GM19099 (cell line): ENCODE measurements at regions not wholly inside any gene's neighbourhood (a gene's known extent, or its start where the extent isn't known, plus 50 kb on each side); places are given as distances from the start of the nearest gene placed in this dataset.

Experiments used
- POLR2A ChIP-seq: IDR thresholded peaks from 3 replicates; pipeline ENCODE4 v1.6.1; 2011; ENCODE audit warnings: low read depth; ENCODE audit not compliant: insufficient read length; ENCODE audit errors: extremely low read depth

DNA sequence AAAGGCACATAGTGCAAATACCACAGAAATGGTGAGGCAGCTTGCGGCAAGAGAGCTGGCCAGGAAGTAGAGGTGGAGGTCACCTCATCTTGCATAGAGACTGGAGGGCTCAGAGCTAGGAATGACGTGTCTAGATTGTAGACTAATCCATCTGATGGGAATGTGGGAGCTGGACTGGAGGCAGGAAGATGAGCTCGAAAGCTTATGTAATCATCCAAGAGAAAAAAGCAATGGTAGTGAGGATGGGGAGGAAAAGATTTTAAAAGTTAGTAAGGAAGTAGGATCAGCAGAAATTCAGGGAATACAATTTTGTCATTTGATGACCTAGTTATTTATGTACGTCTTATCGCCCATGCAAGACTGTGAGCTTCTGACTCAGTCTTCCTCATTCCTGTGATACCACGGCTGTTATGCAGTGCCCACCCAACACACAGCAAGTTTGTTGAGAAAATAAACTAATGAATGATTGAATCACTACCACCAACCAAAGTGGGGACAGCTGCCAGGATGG lies 123.9 kb downstream of the RRAGC start:
- no peak for TF ChIP-seq POLR2A

DNA sequence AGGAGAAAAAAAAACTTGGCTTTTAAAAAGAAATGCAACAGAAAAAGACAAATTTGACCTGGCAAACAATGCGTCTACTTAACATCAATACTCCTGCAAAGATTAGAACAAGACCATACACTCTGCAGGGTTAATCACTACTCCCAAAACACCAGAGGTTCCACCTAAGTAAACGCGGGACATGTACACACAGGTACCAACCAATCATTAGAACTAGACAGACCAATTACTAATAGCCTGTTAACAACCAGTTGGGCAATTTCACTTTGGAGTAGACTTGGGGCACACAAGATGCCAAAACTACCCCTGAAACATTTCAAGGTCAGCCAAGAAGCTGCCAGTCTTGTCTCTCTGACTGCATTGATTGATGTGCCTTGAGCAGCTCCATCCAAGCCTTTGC lies 125.8 kb downstream of the RRAGC start:
- no peak for TF ChIP-seq POLR2A

DNA sequence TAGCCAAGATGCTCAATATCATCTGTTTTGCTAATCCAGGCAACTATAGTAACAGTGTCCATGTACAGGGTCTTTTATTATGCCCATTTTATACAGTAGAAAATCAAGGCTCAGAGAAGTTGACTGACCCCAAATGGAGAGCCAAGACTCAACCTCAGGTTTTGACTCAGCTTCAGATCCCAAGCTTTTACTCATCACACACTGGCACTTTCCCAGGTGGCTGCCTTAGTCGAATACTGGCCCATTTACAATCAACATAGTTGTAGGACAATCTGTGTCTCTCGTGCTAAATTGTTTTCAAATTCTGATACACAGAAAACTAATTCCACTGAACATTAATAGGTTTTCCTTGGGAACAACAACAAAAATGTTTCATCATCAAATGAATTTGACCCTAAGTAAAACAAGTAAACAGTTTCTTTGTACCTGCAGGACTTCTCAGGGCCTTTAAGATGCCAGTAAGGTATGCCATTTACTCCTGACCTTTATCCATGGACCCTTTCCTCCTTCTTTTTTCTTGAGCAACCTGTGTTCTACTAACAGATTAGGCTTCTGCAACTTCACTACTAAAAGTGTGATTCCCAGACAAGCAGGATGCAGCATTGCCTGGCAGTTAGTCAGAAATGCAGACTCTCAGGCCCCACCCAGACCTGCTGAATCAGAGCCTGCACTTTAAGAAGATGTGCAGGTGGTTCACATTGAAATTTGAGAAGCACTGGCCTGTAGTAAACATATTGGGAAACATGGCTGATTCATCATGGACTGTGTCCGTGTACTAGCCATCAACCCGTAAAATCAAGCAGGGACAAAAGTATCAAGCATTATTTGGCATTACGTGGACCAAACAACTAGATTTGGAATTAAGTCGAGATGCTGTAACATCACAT lies 128.8 kb downstream of the RRAGC start:
- TF ChIP-seq POLR2A = no peak

DNA sequence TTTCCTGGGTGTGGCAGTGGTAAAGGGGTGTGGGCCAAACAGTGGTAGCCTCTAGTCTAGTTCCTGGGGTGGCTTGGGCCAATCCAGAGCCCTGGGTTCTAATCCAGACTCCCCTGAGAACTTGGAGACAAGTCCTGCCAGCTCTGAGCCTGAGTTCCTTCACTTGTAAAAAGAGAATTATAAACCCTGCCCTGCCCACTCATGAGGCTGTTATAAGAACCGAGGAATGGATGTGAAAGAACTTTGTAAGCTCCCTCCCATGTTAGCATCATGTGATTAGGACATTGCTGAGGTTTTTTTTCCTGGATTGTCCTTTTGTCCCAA lies 131.0 kb downstream of the RRAGC start:
- no peak for TF ChIP-seq POLR2A

DNA sequence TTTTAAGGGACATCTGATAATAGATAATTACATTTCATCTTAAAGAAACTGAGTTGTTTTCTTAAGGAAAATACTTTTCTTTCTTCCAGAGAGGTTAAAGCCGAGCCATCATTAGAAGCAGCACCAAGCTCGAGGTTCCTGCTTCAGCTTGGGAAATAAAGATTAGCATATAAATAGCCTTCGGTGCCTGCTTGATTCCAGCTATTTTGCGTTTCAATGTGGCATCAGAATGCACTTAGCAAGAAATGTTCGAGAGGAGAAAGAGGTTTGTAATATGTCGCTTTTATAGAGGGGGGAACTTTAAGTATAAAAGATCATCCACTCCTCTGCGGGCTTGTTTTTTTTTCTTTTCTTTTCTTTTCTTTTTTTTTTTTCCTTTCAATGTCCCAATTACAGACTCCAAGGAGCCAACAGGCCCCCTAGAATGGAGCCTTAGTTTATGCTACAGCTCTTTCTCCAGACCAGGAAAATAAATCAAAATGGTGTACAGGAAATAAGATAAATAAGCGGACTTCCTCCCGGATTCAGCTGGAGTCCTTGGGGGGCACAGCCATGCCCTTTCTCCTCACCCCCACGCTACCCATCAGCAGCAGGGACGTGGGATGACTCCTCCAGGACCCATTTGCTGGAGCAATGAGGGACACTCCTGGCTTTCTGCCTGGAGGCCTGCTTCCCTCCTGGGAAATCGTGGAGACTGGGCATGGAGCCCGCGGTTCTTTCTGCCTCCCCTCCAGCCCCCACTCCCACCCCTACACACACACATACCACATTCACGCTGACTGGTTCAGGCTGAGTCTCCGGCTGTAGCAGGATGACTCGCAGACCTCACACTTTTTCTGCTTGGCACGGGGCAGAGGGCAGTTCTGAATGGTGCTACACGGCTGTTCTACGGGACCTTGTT lies 131.6 kb downstream of the RRAGC start:
- TF ChIP-seq POLR2A = no peak

DNA sequence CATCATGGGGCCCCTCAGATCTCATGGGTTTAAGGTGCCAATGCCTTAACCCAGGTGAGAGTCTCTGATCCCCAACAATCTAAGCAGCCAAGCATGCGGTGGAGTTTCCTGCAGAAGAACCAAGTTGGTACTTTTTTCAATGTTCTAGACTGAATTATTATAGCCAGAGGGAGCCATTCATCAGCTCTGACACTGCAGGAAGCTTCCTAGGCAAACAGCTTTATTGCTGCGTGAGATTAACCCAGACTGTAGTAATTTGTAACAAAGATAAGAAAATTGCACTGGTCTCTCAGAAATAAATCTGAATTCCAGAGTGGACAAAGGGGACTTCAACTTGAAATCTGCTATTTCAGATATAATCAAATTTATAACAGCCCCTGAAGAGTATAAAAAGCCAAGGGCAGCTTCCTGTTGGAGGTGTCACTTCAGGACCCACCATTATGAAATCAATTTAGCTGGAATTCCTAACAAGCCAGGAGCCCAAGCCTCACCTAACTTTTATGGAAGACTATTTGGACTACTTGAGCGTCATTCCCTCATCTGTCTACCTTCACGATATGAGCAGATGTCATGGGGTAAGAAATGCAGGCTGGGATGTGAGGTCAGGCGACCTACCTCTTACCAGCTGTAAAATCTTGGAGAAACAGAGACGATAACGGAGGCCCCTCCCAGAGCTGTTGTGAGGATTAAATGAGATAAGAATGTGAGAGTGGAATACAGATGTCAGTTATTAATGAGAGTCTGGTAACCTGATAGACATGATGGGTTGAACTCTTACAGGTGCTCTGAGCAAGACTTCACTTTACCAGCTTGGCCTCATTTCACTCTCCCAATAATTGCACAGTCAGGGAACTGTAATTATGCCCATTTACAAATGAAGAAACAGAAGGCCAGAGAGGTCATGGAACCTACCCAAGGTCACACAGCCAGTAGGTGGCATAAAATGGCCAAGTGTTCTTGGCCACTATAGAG lies 135.1 kb downstream of the RRAGC start:
- no peak for TF ChIP-seq POLR2A

DNA sequence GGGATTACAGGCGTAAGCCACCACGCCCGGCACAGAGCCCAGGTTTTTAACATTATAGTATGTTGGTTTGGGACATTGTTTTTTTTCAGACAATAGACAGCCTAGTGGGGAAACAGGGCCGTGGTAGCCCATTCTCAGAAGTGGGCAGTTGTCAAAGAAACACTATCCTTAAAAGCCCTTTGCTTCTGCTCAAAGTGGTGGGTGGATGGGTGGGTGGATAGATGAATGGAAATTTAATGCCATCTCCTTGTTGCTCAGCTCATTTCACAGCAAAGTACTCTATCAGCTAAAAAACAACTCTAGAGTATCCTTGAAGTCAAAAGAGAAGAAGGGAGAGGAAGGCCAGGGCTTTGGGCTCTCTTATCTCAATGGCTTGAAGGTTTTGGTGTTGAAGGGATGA lies 137.8 kb downstream of the RRAGC start:
- no peak for TF ChIP-seq POLR2A

DNA sequence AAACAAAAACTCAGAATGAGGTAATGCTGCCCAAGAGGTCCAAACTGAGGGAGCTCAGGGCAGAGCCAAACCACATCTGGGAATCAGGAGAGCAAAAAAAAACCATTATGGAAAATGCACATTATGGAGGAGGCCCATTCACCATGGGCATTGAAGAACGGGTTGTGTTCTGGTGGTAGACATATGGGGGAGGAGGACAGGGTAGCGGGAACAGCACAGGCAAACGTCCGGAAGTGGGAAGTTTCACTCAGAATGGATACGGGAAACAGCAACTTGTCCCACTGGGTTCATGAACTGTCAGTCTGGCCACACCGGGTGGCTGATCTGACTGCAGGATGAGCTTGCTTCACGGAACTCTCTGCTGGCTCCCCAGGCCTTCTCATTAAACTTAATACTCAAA lies 139.7 kb downstream of the RRAGC start:
- no peak for TF ChIP-seq POLR2A

DNA sequence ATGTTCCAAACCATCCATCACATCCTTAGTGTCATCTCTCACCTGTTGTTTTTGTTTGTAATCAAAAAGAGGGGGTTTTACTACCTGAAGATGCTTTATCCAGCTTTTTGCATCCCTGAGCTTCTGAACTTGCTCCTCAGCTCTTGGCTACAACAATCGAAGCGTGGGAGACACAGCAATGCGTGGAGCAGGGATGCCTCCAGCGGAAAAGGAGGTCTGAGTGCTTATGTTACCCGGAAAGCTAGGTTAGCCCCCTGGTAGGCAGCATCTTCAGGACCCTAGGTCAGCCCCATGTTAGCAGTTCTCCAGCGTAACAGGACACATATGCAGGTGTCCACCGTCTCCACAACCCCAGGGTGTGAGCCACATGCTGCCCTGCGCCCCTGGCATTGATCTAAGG lies 141.5 kb downstream of the RRAGC start:
- no peak for TF ChIP-seq POLR2A

DNA sequence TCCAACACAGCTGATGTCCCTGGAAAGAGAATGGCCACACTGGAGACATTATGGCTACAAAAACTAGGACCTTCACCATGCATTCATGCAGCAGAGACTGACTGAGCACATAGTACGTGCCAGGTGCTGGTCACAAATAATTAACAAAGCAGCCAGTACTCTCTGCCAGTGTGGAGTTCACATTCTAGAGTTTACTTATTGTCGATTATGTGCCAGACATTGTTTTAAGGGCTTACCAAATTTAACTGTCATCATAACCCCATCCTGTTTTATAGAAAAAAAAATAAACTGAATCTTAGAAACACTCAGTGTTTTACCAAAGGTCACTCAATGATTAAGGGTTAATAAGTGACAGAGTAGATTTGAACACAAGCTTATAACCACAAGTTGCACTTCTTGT lies 143.3 kb downstream of the RRAGC start:
- TF ChIP-seq POLR2A = no peak

DNA sequence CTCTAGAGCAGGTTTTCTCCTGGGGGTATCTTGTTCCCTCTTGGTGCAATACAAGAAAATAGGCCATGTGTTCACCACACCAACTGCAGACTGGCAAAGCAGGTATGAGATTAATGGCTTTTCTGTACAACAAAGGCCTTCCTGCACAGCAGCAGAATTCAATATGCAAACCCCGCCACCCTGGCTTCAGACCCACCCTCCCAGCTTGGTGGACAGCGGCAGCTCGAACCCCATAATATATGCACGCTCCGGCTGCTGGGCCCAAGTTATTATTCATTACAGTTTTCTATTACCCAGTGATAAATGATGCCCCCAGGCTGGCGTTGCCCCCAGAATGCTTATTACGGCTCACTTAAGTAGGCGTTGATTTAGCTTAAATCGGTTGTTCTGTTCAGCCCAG lies 144.2 kb downstream of the RRAGC start:
- no peak for TF ChIP-seq POLR2A

DNA sequence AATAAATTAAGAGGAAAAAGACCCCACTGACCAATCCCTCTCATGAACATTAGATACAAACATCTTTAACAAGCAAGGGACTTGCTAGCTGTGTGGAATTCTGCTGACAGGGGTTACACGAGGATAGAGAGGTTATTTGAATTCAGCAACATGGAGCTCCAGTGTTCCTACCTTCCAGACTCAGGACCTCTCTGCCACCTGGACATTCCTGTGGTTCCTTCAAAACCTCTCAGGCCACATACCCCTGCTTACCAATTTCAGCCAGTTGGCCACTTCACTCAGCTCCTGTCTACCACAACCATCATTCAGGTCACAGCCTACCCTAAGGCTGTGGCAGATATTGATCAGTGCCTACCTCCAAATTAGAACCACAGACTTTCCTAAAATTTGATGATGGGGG lies 147.5 kb downstream of the RRAGC start:
- no peak for TF ChIP-seq POLR2A

DNA sequence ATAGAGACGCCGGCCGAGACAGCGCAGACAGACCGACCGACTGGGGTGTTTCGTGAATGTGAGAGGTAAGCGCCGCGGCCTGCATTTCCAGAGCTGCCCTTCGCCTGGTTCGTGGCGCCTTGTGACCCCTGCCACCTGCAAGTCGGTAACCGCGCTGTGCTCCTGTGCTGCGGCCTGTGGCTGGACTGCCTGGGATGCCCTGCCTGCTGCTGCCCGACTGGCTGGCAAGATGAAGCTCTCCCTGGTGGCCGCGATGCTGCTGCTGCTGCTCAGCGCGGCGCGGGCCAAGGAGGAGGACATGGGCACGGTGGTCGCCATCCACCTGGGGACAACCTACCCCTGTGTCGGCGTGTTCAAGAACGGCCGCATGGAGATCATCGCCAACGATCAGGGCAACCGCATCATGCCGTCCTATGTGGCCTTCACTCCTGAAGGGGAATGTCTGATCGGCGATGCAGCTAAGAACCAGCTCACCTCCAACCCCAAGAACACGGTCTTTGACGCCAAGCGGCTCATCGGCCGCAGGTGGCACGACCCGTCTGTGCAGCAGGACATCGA lies 150.8 kb downstream of the RRAGC start:
- TF ChIP-seq POLR2A = no peak

DNA sequence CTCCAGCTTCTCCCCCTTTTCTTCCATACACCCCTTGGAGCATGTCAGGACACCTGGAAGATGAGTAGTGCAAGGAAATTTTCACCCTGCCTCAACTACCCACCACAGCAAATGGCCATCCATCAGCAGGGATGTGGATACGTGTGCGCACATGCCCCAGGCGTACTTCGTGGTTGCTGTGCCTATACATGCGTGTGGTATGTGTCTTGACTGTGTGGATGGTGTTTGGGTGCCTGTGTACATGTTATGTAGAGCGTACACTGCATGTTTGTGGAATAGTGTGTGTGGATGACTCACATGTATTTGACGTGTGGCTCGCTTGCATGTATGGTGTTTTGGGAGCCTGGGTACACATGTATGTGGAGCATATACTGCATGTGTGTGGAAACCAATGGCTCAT lies 158.5 kb downstream of the RRAGC start:
- TF ChIP-seq POLR2A = no peak
